Adrenal gland (tissue), 5 donors: ENCODE measurements at regions not wholly inside any gene's neighbourhood (a gene's known extent, or its start where the extent isn't known, plus 50 kb on each side); places are given as distances from the start of the nearest gene placed in this dataset.

Source experiments
- CTCF ChIP-seq, 6 experiments: fragments of 450-650 bp in 4 of 6; fragments of 200-600 bp in 2 of 6; sonication (generic) in 1 of 6; IDR thresholded peaks; 1 replicate in 5 of 6; 2 replicates in 1 of 6; pipeline versions ENCODE4 v1.5.1 to v1.8.0; 2016 to 2021; ENCODE audit warnings: antibody characterized with exemption in 6 of 6, mild to moderate bottlenecking in 2 of 6, moderate library complexity in 1 of 6
- POLR2A ChIP-seq, 2 donors: fragments of 450-650 bp; IDR thresholded peaks; one replicate each; pipeline ENCODE4 v1.6.1; 2017; ENCODE audit warnings: antibody characterized with exemption in 2 of 2, mild to moderate bottlenecking in 2 of 2, moderate library complexity in 1 of 2
- donor health status: DM: no; HTN: no; CAD: no.

- TF ChIP-seq POLR2A (IDR thresholded peaks at IDR 0.05) (no peak), CTCF (IDR thresholded peaks at IDR 0.05) (no peak)
Measured at GRCh38 chr5:155252717-155253116, 239.2 kb downstream of the KIF4B start.
